Effector CD4-positive, alpha-beta T cell (primary cell): ENCODE measurements at regions not wholly inside any gene's neighbourhood (a gene's known extent, or its start where the extent isn't known, plus 50 kb on each side); places are given as distances from the start of the nearest gene placed in this dataset.
"Not testable (repeated sequence)": the region's sequence is repeated elsewhere in the genome, so short reads cannot be mapped to it uniquely, and the experiment has no call there.

Source experiments
- DNase-seq: peaks from one replicate; pipeline ENCODE4 v3.0.0-alpha.2; 2020

- DNase-seq: no peak
Measured at GRCh38 chr5:110257971-110258370, 468.5 kb downstream of the TMEM232 start.

GRCh38 chr5:110258460-110259216, 467.8 kb downstream of the TMEM232 start:
- no peak for DNase-seq

- DNase-seq: no peak
Measured at GRCh38 chr5:110262749-110263148, 463.7 kb downstream of the TMEM232 start.

- DNase-seq: no peak
Measured at GRCh38 chr5:110264661-110265060, 461.8 kb downstream of the TMEM232 start.

GRCh38 chr5:110265162-110265561, 461.3 kb downstream of the TMEM232 start:
- DNase-seq: no peak

GRCh38 chr5:110267714-110268113, 458.8 kb downstream of the TMEM232 start:
- DNase-seq: no peak

GRCh38 chr5:110268283-110268682, 458.2 kb downstream of the TMEM232 start:
- no peak for DNase-seq

- no peak for DNase-seq
Measured at GRCh38 chr5:110268985-110269384, 457.5 kb downstream of the TMEM232 start.

GRCh38 chr5:110269478-110270142, 456.9 kb downstream of the TMEM232 start:
- no peak for DNase-seq

GRCh38 chr5:110275878-110276277, 450.6 kb downstream of the TMEM232 start:
- no peak for DNase-seq

- DNase-seq: not testable (repeated sequence)
Measured at GRCh38 chr5:110278449-110278848, 448.0 kb downstream of the TMEM232 start.

GRCh38 chr5:110284121-110284520, 442.4 kb downstream of the TMEM232 start:
- DNase-seq: not testable (repeated sequence)

- DNase-seq: no peak
Measured at GRCh38 chr5:110288766-110289511, 437.5 kb downstream of the TMEM232 start.

GRCh38 chr5:110289512-110289810, 437.0 kb downstream of the TMEM232 start:
- DNase-seq: no peak

- no peak for DNase-seq
Measured at GRCh38 chr5:110290542-110290941, 435.9 kb downstream of the TMEM232 start.

- no peak for DNase-seq
Measured at GRCh38 chr5:110294281-110294680, 432.2 kb downstream of the TMEM232 start.

- no peak for DNase-seq
Measured at GRCh38 chr5:110297152-110297670, 429.3 kb downstream of the TMEM232 start.

GRCh38 chr5:110304176-110304575, 422.3 kb downstream of the TMEM232 start:
- DNase-seq: no peak

- no peak for DNase-seq
Measured at GRCh38 chr5:110306650-110307049, 419.8 kb downstream of the TMEM232 start.

- DNase-seq: no peak
Measured at GRCh38 chr5:110309222-110309621, 417.2 kb downstream of the TMEM232 start.

GRCh38 chr5:110316566-110316965, 409.9 kb downstream of the TMEM232 start:
- not testable (repeated sequence) for DNase-seq

- DNase-seq: no peak
Measured at GRCh38 chr5:110321117-110321516, 405.4 kb downstream of the TMEM232 start.

GRCh38 chr5:110323357-110323756, 403.1 kb downstream of the TMEM232 start:
- no peak for DNase-seq

- no peak for DNase-seq
Measured at GRCh38 chr5:110323832-110324231, 402.6 kb downstream of the TMEM232 start.
